ENCODE measurements at regions not wholly inside any gene's neighbourhood (a gene's known extent, or its start where the extent isn't known, plus 50 kb on each side); places are given as distances from the start of the nearest gene placed in this dataset.

DNA sequence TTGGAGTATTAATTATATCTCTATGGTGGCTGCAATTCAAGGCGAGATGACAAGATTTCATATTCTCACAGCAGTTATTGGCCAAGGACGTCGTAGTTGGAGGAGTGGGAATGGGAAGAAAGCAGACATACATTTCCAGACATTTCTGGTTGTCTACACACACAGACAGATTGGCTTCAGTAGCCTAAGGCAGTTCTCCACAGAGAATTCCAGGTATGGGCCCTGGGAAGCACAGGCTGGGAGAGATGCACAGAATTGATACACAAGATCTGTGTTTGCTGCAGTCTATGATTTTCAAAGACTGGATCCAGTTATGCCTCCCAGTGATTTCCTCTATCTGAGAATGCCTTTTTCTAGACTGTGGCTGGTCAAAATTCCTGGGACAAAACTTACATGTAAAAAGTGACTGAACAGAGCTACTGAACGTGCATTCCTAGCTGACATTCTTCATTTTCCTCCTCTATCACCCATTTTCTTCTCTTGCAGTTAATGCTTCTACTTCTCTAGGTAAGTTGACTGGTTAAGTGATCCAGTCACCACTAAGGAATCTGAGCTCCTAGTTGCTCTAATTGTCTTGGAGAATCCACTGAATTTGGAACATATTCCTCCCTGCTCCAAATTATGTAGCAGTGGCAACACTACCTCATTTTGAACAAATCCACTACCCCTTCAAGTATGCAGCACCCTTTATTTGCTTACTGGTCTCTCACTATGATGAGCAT lies 386.7 kb upstream of the CDH7 start:
- H3K36me3 ChIP-seq (ENCODE audit: insufficient read depth), result no peaks in the 10 kb centered on the region
- H3K4me1 ChIP-seq (ENCODE audit: low read depth, poor library complexity, severe bottlenecking), result no peaks in the 10 kb centered on the region
- H3K4me2 ChIP-seq, result no peak overlapping the region
- no peaks in the 10 kb centered on the region for H3K79me2 ChIP-seq (ENCODE audit: insufficient read depth, low read depth)
- H4K20me1 ChIP-seq (ENCODE audit: insufficient read depth), result no peaks in the 10 kb centered on the region
- H3K27me3 ChIP-seq (ENCODE audit: insufficient read depth, low read depth), result no peaks in the 10 kb centered on the region
- no peak overlapping the region for H2AFZ ChIP-seq (ENCODE audit: low read depth)
- H3K4me3 ChIP-seq (IDR thresholded peaks at IDR 0.05; ENCODE audit: insufficient read depth, low read depth, low read length), result no peak overlapping the region
- H3K27ac ChIP-seq, result no peak overlapping the region
- H3K9ac ChIP-seq, result no peak overlapping the region
- TF ChIP-seq, protein P1, sequence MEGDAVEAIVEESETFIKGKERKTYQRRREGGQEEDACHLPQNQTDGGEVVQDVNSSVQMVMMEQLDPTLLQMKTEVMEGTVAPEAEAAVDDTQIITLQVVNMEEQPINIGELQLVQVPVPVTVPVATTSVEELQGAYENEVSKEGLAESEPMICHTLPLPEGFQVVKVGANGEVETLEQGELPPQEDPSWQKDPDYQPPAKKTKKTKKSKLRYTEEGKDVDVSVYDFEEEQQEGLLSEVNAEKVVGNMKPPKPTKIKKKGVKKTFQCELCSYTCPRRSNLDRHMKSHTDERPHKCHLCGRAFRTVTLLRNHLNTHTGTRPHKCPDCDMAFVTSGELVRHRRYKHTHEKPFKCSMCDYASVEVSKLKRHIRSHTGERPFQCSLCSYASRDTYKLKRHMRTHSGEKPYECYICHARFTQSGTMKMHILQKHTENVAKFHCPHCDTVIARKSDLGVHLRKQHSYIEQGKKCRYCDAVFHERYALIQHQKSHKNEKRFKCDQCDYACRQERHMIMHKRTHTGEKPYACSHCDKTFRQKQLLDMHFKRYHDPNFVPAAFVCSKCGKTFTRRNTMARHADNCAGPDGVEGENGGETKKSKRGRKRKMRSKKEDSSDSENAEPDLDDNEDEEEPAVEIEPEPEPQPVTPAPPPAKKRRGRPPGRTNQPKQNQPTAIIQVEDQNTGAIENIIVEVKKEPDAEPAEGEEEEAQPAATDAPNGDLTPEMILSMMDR (conservative IDR thresholded peaks at IDR 0.05; ENCODE audit: low read depth, low read length), result no peak

- no peaks in the 10 kb centered on the region for H3K4me1 ChIP-seq (ENCODE audit: low read depth, poor library complexity, severe bottlenecking)
- H4K20me1 ChIP-seq (ENCODE audit: insufficient read depth), result no peaks in the 10 kb centered on the region
- H3K27me3 ChIP-seq (ENCODE audit: insufficient read depth, low read depth), result no peaks in the 10 kb centered on the region
- no peak overlapping the region for H2AFZ ChIP-seq (ENCODE audit: low read depth)
- H3K79me2 ChIP-seq (ENCODE audit: insufficient read depth, low read depth), result no peaks in the 10 kb centered on the region
- no peak overlapping the region for H3K4me2 ChIP-seq
- TF ChIP-seq, protein P1 (conservative IDR thresholded peaks at IDR 0.05; ENCODE audit: low read depth, low read length), result no peak
- no peak overlapping the region for H3K27ac ChIP-seq
- H3K4me3 ChIP-seq (IDR thresholded peaks at IDR 0.05; ENCODE audit: insufficient read depth, low read depth, low read length), result no peak overlapping the region
- no peaks in the 10 kb centered on the region for H3K36me3 ChIP-seq (ENCODE audit: insufficient read depth)
- no peak overlapping the region for H3K9ac ChIP-seq
Measured at GRCh38 chr18:65363011-65363410, 387.8 kb upstream of the CDH7 start.

DNA sequence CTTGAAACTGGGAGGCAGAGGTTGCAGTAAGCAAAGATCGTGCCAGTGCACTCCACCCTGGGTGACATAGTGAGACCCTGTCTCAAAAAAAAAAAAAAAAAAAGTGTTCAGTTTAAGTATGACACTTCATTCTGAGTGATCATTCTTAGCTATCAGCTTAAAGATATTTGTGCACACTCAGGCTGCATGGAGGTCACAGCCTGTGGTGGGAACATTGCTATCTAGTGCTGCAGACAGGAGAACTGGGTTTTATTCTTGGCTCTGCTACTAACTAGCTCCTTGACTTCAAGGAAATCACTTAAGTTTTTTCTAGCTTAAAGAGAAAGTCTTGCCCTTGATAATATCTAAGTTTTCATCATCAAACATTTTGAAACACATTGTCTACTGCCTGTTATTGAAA lies 391.3 kb upstream of the CDH7 start:
- H3K27ac ChIP-seq, result no peak overlapping the region
- H3K27me3 ChIP-seq (ENCODE audit: insufficient read depth, low read depth), result no peaks in the 10 kb centered on the region
- H3K79me2 ChIP-seq (ENCODE audit: insufficient read depth, low read depth), result no peaks in the 10 kb centered on the region
- no peak overlapping the region for H3K9ac ChIP-seq
- H4K20me1 ChIP-seq (ENCODE audit: insufficient read depth), result no peaks in the 10 kb centered on the region
- H3K4me3 ChIP-seq (IDR thresholded peaks at IDR 0.05; ENCODE audit: insufficient read depth, low read depth, low read length), result no peak overlapping the region
- TF ChIP-seq, protein P1 (conservative IDR thresholded peaks at IDR 0.05; ENCODE audit: low read depth, low read length), result no peak
- no peaks in the 10 kb centered on the region for H3K4me1 ChIP-seq (ENCODE audit: low read depth, poor library complexity, severe bottlenecking)
- H3K4me2 ChIP-seq, result no peak overlapping the region
- H2AFZ ChIP-seq (ENCODE audit: low read depth), result no peak overlapping the region
- no peaks in the 10 kb centered on the region for H3K36me3 ChIP-seq (ENCODE audit: insufficient read depth)

GRCh38 chr18:65358306-65358705 lies 392.5 kb upstream of the CDH7 start:
- TF ChIP-seq, protein P1 (conservative IDR thresholded peaks at IDR 0.05; ENCODE audit: low read depth, low read length), result no peak
- H4K20me1 ChIP-seq (ENCODE audit: insufficient read depth), result no peaks in the 10 kb centered on the region

More at GRCh38 chr18:65358306-65358705, 392.5 kb upstream of the CDH7 start:
- no peak overlapping the region for H2AFZ ChIP-seq (ENCODE audit: low read depth)
- H3K27ac ChIP-seq, result no peak overlapping the region
- H3K9ac ChIP-seq, result no peak overlapping the region
- no peak overlapping the region for H3K4me3 ChIP-seq (IDR thresholded peaks at IDR 0.05; ENCODE audit: insufficient read depth, low read depth, low read length)
- no peaks in the 10 kb centered on the region for H3K79me2 ChIP-seq (ENCODE audit: insufficient read depth, low read depth)
- no peak overlapping the region for H3K4me2 ChIP-seq
- no peaks in the 10 kb centered on the region for H3K36me3 ChIP-seq (ENCODE audit: insufficient read depth)
- H3K4me1 ChIP-seq (ENCODE audit: low read depth, poor library complexity, severe bottlenecking), result no peaks in the 10 kb centered on the region
- H3K27me3 ChIP-seq (ENCODE audit: insufficient read depth, low read depth), result no peaks in the 10 kb centered on the region

Measured in KMS-11 (cell line).